ENCODE measurements at regions not wholly inside any gene's neighbourhood (a gene's known extent, or its start where the extent isn't known, plus 50 kb on each side); places are given as distances from the start of the nearest gene placed in this dataset.

DNA sequence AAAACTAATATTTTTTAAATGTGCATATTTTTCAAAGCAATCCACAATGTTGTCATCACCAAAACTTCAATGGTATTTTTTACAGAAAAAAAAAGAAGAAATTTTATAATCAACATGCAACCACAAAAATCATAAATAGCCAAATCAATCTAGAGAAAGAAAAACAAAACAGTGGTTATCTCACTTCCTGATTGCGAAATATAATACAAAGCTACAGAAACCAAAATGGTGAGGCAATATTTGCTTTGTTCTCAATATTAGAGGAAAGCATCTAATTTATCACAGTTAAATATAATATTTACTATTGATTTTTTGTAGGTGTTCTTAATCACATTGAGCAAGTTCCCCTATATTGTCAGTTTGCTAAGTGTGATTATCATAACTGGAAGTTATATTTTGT, 720.7 kb upstream of the ADGRB3 start:
- TF ChIP-seq, protein P1, sequence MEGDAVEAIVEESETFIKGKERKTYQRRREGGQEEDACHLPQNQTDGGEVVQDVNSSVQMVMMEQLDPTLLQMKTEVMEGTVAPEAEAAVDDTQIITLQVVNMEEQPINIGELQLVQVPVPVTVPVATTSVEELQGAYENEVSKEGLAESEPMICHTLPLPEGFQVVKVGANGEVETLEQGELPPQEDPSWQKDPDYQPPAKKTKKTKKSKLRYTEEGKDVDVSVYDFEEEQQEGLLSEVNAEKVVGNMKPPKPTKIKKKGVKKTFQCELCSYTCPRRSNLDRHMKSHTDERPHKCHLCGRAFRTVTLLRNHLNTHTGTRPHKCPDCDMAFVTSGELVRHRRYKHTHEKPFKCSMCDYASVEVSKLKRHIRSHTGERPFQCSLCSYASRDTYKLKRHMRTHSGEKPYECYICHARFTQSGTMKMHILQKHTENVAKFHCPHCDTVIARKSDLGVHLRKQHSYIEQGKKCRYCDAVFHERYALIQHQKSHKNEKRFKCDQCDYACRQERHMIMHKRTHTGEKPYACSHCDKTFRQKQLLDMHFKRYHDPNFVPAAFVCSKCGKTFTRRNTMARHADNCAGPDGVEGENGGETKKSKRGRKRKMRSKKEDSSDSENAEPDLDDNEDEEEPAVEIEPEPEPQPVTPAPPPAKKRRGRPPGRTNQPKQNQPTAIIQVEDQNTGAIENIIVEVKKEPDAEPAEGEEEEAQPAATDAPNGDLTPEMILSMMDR (conservative IDR thresholded peaks at IDR 0.05; ENCODE audit: low read depth, low read length), result no peak
- no peak for TF ChIP-seq EZH2 (IDR thresholded peaks at IDR 0.05; ENCODE audit: borderline replicate concordance, low read depth, low read length, poor library complexity, severe bottlenecking)

All from A673 (cell line).